NCI-H1930 (cell line): ENCODE measurements at regions not wholly inside any gene's neighbourhood (a gene's known extent, or its start where the extent isn't known, plus 50 kb on each side); places are given as distances from the start of the nearest gene placed in this dataset.

Source experiments
- DNase-seq, 2 experiments: peaks; one replicate each; lab custom pipeline; 2025; lab: John Stamatoyannopoulos, UW

DNA sequence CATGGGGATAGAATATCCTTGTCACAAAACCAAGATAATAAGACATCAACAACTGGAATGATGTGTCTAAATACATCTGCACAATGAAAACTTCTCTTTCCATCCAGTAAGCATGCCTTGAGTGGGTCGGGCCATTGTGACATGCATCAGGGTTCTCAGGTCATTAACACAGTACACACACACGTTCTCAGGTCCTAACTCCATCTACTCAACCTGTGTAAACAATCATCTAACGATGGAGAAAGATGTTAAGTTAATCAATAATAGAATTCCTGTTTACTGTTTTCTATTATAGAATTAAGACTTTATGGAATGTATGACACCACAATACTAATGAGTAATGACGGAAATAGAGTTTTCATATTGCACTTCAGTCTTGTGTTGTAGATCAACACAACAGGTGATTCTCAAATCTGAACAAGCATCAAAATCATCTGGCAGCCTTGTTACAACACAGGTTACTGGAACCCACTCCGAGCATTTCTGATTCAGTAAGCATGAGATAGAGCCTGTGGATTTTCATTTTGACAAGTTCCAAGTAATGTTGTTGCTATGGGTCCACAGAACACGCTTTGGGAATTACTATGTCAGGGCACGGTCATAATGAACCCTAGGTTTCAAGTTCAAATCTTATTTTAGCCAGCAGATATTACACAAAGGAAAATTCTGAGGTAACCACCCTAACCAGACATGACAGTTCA, 315.8 kb upstream of the TEX13C start:
- no peak for DNase-seq

DNA sequence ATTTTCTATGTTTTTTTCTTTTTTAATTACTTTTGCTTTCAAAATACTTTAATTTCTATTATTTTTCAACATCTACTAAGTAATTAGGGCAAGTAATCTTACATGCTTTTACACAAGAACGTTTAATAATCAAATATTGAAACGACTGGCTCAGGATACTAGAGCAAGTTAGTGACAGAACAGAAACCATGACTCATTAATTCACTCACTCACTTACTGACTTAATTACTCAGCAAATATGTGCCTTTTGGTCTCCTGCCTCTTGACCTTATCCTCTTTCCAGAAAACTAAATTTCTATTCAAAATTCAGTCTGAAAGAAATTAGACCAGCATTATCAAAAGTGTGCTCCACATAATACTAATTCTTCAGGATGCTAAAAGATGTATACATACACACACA, 314.9 kb upstream of the TEX13C start:
- DNase-seq, result no peak

DNA sequence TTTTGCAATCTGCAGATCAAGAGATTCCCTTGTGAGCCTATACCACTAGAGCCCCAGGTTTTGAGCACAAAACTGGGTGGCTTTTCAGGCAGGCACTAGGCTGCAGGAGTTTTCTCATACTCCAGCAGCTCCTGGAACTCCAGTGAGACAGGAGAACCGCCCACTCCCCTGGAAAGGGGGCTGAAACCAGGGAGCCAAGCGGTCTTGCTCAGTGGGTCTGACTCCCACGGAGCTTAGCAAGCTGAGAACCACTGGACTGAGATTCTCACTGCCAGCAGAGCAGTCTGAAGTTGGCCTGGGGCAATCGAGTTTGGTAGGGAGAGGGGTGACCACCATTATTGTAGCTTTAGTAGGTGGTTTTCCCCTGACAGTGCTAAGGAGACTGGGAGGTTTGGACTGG, 313.8 kb upstream of the TEX13C start:
- no peak for DNase-seq

DNA sequence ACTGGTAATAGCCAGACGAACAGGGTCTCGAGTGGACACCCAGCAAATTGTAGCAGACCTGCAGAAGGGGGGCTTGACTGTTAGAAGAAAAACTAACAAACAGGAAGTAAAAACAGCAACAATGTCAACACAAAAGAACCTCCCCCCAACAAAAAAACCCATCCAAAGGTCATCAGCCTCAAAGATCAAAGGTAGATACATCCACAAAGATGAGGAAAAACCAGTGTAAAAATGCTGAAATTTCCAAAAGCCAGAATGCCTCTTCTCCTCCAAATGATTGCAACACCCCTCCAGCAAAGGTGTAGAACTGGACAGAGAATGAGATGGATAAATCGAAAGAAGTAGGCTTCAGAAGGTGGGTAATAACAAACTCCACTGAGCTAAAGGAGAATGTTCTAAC, 313.0 kb upstream of the TEX13C start:
- no peak for DNase-seq

DNA sequence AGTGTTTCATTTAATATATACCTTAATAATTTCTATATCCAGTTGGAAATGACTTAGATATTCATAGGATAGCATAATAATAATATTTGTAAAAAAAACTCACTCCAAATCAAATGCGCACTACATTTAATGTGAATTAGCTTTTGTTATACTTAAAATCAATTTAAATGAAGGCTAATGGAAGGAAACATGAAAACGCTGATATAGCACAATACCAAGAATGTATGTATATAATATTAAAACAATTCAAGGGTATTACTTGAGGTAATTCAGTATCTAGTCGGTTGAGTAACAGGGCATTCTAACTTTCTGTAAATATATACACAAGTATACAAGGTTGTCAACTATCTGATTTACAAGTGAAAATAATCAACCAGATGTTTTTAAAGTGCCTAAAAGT, 307.1 kb upstream of the TEX13C start:
- no peak for DNase-seq

DNA sequence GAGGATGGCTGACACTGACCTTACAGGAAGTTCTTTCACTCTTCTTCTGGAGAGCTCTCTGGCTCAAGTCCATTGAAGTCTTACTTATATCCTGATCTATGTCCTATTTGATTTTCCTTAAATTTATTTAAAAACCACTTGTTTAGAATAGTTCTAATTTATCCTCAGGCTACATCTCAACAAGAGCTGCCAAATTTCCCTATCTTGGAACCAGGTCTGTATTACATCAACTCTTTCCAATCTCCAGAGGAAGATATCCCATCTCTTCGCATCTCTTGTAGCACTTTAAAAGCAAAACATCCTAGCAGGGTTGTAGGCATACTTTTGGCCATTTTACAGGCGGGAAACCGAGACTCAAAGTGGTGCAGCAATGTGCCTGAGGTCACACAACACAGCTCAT, 290.5 kb upstream of the TEX13C start:
- DNase-seq, result no peak
